Rectal smooth muscle tissue (tissue), 1 donor: ENCODE measurements at regions not wholly inside any gene's neighbourhood (a gene's known extent, or its start where the extent isn't known, plus 50 kb on each side); places are given as distances from the start of the nearest gene placed in this dataset.

Source experiments
- H3K27ac ChIP-seq: one replicate; pipeline ENCODE4 v1.7.0; 2013; ENCODE audit warnings: low read depth, low read length, inconsistent platforms
- H3K27me3 ChIP-seq: one replicate; pipeline ENCODE4 v1.7.0; 2013; ENCODE audit warnings: low read length; ENCODE audit not compliant: control insufficient read depth, insufficient read depth
- H3K36me3 ChIP-seq: one replicate; pipeline ENCODE4 v1.7.0; 2013; ENCODE audit warnings: low read length; ENCODE audit not compliant: control insufficient read depth, insufficient read depth
- H3K4me1 ChIP-seq: one replicate; pipeline ENCODE4 v1.7.0; 2013; ENCODE audit warnings: low read length; ENCODE audit not compliant: control insufficient read depth, insufficient read depth
- H3K4me3 ChIP-seq: one replicate; pipeline ENCODE4 v1.7.0; 2013; ENCODE audit warnings: low read length
- H3K9ac ChIP-seq: one replicate; pipeline ENCODE4 v1.7.0; 2013; ENCODE audit warnings: low read length

GRCh38 chr11:116698080-116698479 lies 74.7 kb downstream of the BUD13 start:
- Histone ChIP-seq H3K36me3 (no peaks in the 10 kb centered on the region), H3K27me3 (peaks cover 6% of the 10 kb centered on the region), H3K4me3 (no peak overlapping the region), H3K4me1 (no peaks in the 10 kb centered on the region), H3K9ac (no peak overlapping the region), H3K27ac (no peak overlapping the region)

- peaks cover 6% of the 10 kb centered on the region for H3K27me3 ChIP-seq
- no peak overlapping the region for H3K9ac ChIP-seq
- H3K36me3 ChIP-seq, result no peaks in the 10 kb centered on the region
- no peak overlapping the region for H3K4me3 ChIP-seq
- H3K4me1 ChIP-seq, result no peaks in the 10 kb centered on the region
- H3K27ac ChIP-seq, result no peak overlapping the region
These were observed 75.1 kb downstream of the BUD13 start for GRCh38 chr11:116697639-116698038.

GRCh38 chr11:116697011-116697410 lies 75.8 kb downstream of the BUD13 start:
- H3K4me1 ChIP-seq, result no peaks in the 10 kb centered on the region
- H3K36me3 ChIP-seq, result no peaks in the 10 kb centered on the region
- no peak overlapping the region for H3K27ac ChIP-seq
- peaks cover 6% of the 10 kb centered on the region for H3K27me3 ChIP-seq
- no peak overlapping the region for H3K9ac ChIP-seq
- no peak overlapping the region for H3K4me3 ChIP-seq

GRCh38 chr11:116696381-116696941 lies 76.3 kb downstream of the BUD13 start:
- H3K4me3 ChIP-seq, result no peak overlapping the region
- no peaks in the 10 kb centered on the region for H3K36me3 ChIP-seq
- no peak overlapping the region for H3K9ac ChIP-seq
- H3K27ac ChIP-seq, result no peak overlapping the region
- H3K4me1 ChIP-seq, result no peaks in the 10 kb centered on the region
- H3K27me3 ChIP-seq, result peaks cover 6% of the 10 kb centered on the region

- H3K36me3 ChIP-seq, result no peaks in the 10 kb centered on the region
- no peak overlapping the region for H3K27ac ChIP-seq
- peaks cover 6% of the 10 kb centered on the region for H3K27me3 ChIP-seq
These were observed 77.0 kb downstream of the BUD13 start for GRCh38 chr11:116695657-116696254.

GRCh38 chr11:116694815-116695590 lies 77.8 kb downstream of the BUD13 start:
- Histone ChIP-seq H3K27me3 (peaks cover 6% of the 10 kb centered on the region), H3K9ac (no peak overlapping the region), H3K4me1 (no peaks in the 10 kb centered on the region), H3K4me3 (no peak overlapping the region), H3K36me3 (no peaks in the 10 kb centered on the region), H3K27ac (no peak overlapping the region)

More at GRCh38 chr11:116695657-116696254, 77.0 kb downstream of the BUD13 start:
- Histone ChIP-seq H3K4me3 (no peak overlapping the region), H3K9ac (no peak overlapping the region), H3K4me1 (no peaks in the 10 kb centered on the region)

- Histone ChIP-seq H3K27me3 (peaks cover 6% of the 10 kb centered on the region), H3K4me3 (no peak overlapping the region), H3K9ac (no peak overlapping the region), H3K27ac (no peak overlapping the region), H3K4me1 (no peaks in the 10 kb centered on the region), H3K36me3 (no peaks in the 10 kb centered on the region)
These were observed 78.5 kb downstream of the BUD13 start for GRCh38 chr11:116694349-116694725.

GRCh38 chr11:116693593-116694348 lies 79.0 kb downstream of the BUD13 start:
- no peaks in the 10 kb centered on the region for H3K4me1 ChIP-seq
- H3K4me3 ChIP-seq, result no peak overlapping the region
- no peaks in the 10 kb centered on the region for H3K36me3 ChIP-seq
- H3K27ac ChIP-seq, result no peak overlapping the region
- H3K27me3 ChIP-seq, result peaks cover 6% of the 10 kb centered on the region
- H3K9ac ChIP-seq, result no peak overlapping the region

GRCh38 chr11:116693102-116693570 lies 79.7 kb downstream of the BUD13 start:
- no peak overlapping the region for H3K9ac ChIP-seq
- H3K27me3 ChIP-seq, result peaks cover 6% of the 10 kb centered on the region
- no peak overlapping the region for H3K27ac ChIP-seq
- H3K4me3 ChIP-seq, result no peak overlapping the region
- no peaks in the 10 kb centered on the region for H3K4me1 ChIP-seq
- no peaks in the 10 kb centered on the region for H3K36me3 ChIP-seq

GRCh38 chr11:116692318-116693101 lies 80.3 kb downstream of the BUD13 start:
- no peak overlapping the region for H3K27ac ChIP-seq

GRCh38 chr11:116691771-116692177 lies 81.0 kb downstream of the BUD13 start:
- H3K27ac ChIP-seq, result no peak overlapping the region
- no peaks in the 10 kb centered on the region for H3K4me1 ChIP-seq
- H3K4me3 ChIP-seq, result no peak overlapping the region
- no peaks in the 10 kb centered on the region for H3K36me3 ChIP-seq
- H3K9ac ChIP-seq, result no peak overlapping the region
- H3K27me3 ChIP-seq, result peaks cover 3% of the 10 kb centered on the region

More at GRCh38 chr11:116692318-116693101, 80.3 kb downstream of the BUD13 start:
- Histone ChIP-seq H3K4me1 (no peaks in the 10 kb centered on the region), H3K9ac (no peak overlapping the region), H3K27me3 (peaks cover 6% of the 10 kb centered on the region), H3K4me3 (no peak overlapping the region), H3K36me3 (no peaks in the 10 kb centered on the region)
